HCT116 (cell line): ENCODE measurements at regions not wholly inside any gene's neighbourhood (a gene's known extent, or its start where the extent isn't known, plus 50 kb on each side); places are given as distances from the start of the nearest gene placed in this dataset.

Experiments used
- CTCF ChIP-seq, 3 experiments: fragments of 200-600 bp in 1 of 3; sonication (generic) in 1 of 3; IDR thresholded peaks in 2 of 3; conservative IDR thresholded peaks in 1 of 3; 2 replicates each; pipeline ENCODE4 v1.5.1; 2012 to 2017; ENCODE audit warnings: low read depth in 2 of 3, low read length in 2 of 3, antibody characterized with exemption in 1 of 3, borderline replicate concordance in 1 of 3, control low read depth in 1 of 3, mild to moderate bottlenecking in 1 of 3, mixed read lengths in 1 of 3, mixed run types in 1 of 3, moderate library complexity in 1 of 3; ENCODE audit not compliant: insufficient read depth in 1 of 3
- TCF7L2 ChIP-seq: IDR thresholded peaks from 2 replicates; pipeline ENCODE4 v1.7.0; 2011; ENCODE audit warnings: borderline replicate concordance, inconsistent platforms; ENCODE audit not compliant: insufficient read depth, insufficient read length; ENCODE audit errors: extremely low read depth

GRCh38 chr7:47649919-47650318, 68.0 kb upstream of the TNS3 start:
- TF ChIP-seq TCF7L2 = no peak
- TF ChIP-seq CTCF (IDR thresholded peaks at IDR 0.05 in 2 of 3, conservative IDR thresholded peaks at IDR 0.05 in 1 of 3; ENCODE audit: borderline replicate concordance in 1 of 3, insufficient read depth in 1 of 3, low read depth in 2 of 3, low read length in 2 of 3) = no peak
